Brain microvascular endothelial cell (primary cell): ENCODE measurements at regions not wholly inside any gene's neighbourhood (a gene's known extent, or its start where the extent isn't known, plus 50 kb on each side); places are given as distances from the start of the nearest gene placed in this dataset.

Source experiments
- DNase-seq: peaks from one replicate; pipeline ENCODE4 v3.0.0-alpha.2; 2020
- H3K27ac ChIP-seq: fragments of 250-450 bp; sonication (Bioruptor Pico); 2 replicates; pipeline ENCODE4 v1.5.1; 2020; ENCODE audit warnings: mild to moderate bottlenecking, moderate library complexity
- H3K27me3 ChIP-seq: fragments of 250-450 bp; sonication (Bioruptor Pico); replicated peaks from 2 replicates; pipeline ENCODE4 v1.5.1; 2020; ENCODE audit warnings: mild to moderate bottlenecking
- H3K36me3 ChIP-seq: fragments of 250-450 bp; sonication (Bioruptor Pico); replicated peaks from 2 replicates; pipeline ENCODE4 v1.5.1; 2020; ENCODE audit warnings: mild to moderate bottlenecking
- H3K4me3 ChIP-seq: 2 replicates; pipeline ENCODE4 v1.5.1; 2011; ENCODE audit warnings: low read depth, mild to moderate bottlenecking, control low read depth, low read length, moderate library complexity
- CTCF ChIP-seq: IDR thresholded peaks from 2 replicates; pipeline ENCODE4 v1.5.1; 2011; ENCODE audit warnings: low read depth, mild to moderate bottlenecking, moderate library complexity, low read length, control low read depth, inconsistent platforms; ENCODE audit errors: missing control alignments
- in situ Hi-C: cut with HindIII; loops from 2 replicates; pipeline ENCODE4 v1.10.0; 2017; ENCODE audit warnings: low sequenced_read_pairs, low pct_ligation_motif_present

- Histone ChIP-seq H3K27me3 (no peaks in the 10 kb centered on the region), H3K36me3 (no peaks in the 10 kb centered on the region), H3K4me3 (no peak overlapping the region), H3K27ac (no peak overlapping the region)
- in situ Hi-C loops, result no loop called here
- TF ChIP-seq CTCF, result no peak
- no peak for DNase-seq
These were observed 58.1 kb upstream of the AGBL1 start for GRCh38 chr15:86021281-86022264.

GRCh38 chr15:86028961-86029360, 50.7 kb upstream of the AGBL1 start:
- in situ Hi-C loops, result no loop called here
- no peaks in the 10 kb centered on the region for H3K36me3 ChIP-seq
- DNase-seq, result no peak

More at GRCh38 chr15:86028961-86029360, 50.7 kb upstream of the AGBL1 start:
- no peak for TF ChIP-seq CTCF
- H3K27ac ChIP-seq, result no peak overlapping the region
- no peaks in the 10 kb centered on the region for H3K27me3 ChIP-seq
- H3K4me3 ChIP-seq, result no peak overlapping the region
